Brain microvascular endothelial cell (primary cell): ENCODE measurements at regions not wholly inside any gene's neighbourhood (a gene's known extent, or its start where the extent isn't known, plus 50 kb on each side); places are given as distances from the start of the nearest gene placed in this dataset.

ENCODE experiments used
- DNase-seq: peaks from one replicate; pipeline ENCODE4 v3.0.0-alpha.2; 2020
- H3K27ac ChIP-seq: fragments of 250-450 bp; sonication (Bioruptor Pico); 2 replicates; pipeline ENCODE4 v1.5.1; 2020; ENCODE audit warnings: mild to moderate bottlenecking, moderate library complexity
- H3K27me3 ChIP-seq: fragments of 250-450 bp; sonication (Bioruptor Pico); replicated peaks from 2 replicates; pipeline ENCODE4 v1.5.1; 2020; ENCODE audit warnings: mild to moderate bottlenecking
- H3K36me3 ChIP-seq: fragments of 250-450 bp; sonication (Bioruptor Pico); replicated peaks from 2 replicates; pipeline ENCODE4 v1.5.1; 2020; ENCODE audit warnings: mild to moderate bottlenecking
- H3K4me3 ChIP-seq: 2 replicates; pipeline ENCODE4 v1.5.1; 2011; ENCODE audit warnings: low read depth, mild to moderate bottlenecking, control low read depth, low read length, moderate library complexity
- in situ Hi-C: cut with HindIII; loops from 2 replicates; pipeline ENCODE4 v1.10.0; 2017; ENCODE audit warnings: low sequenced_read_pairs, low pct_ligation_motif_present
- TF ChIP-seq, protein P1 (sequence below): IDR thresholded peaks from 2 replicates; pipeline ENCODE4 v1.5.1; 2011; ENCODE audit warnings: low read depth, mild to moderate bottlenecking, moderate library complexity, low read length, control low read depth, inconsistent platforms; ENCODE audit errors: missing control alignments

DNA sequence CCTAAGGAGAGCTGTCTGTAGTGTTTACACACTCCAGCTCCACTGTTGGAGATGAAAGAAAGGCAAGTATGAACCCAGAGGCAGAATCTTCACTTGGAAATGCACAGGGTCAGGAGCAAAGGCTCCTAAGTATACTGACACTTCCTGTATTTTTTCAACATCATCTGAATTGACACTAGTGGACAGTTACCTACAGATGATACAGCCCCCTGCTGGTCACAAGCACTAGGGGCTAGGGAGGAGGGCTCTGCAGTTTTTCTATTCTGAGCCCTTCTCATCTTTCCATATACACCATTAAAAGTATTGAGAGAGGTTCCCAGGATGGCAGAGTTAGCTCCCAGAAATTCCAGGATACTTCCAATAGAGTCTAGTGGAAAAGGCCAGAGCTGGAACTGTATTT is 290.3 kb upstream of the API5 start:
- Histone ChIP-seq H3K36me3 (no peaks in the 10 kb centered on the region), H3K4me3 (no peak overlapping the region), H3K27ac (no peak overlapping the region), H3K27me3 (no peaks in the 10 kb centered on the region)
- TF ChIP-seq, protein P1, sequence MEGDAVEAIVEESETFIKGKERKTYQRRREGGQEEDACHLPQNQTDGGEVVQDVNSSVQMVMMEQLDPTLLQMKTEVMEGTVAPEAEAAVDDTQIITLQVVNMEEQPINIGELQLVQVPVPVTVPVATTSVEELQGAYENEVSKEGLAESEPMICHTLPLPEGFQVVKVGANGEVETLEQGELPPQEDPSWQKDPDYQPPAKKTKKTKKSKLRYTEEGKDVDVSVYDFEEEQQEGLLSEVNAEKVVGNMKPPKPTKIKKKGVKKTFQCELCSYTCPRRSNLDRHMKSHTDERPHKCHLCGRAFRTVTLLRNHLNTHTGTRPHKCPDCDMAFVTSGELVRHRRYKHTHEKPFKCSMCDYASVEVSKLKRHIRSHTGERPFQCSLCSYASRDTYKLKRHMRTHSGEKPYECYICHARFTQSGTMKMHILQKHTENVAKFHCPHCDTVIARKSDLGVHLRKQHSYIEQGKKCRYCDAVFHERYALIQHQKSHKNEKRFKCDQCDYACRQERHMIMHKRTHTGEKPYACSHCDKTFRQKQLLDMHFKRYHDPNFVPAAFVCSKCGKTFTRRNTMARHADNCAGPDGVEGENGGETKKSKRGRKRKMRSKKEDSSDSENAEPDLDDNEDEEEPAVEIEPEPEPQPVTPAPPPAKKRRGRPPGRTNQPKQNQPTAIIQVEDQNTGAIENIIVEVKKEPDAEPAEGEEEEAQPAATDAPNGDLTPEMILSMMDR = no peak
- in situ Hi-C loops = no loop called here
- no peak for DNase-seq

DNA sequence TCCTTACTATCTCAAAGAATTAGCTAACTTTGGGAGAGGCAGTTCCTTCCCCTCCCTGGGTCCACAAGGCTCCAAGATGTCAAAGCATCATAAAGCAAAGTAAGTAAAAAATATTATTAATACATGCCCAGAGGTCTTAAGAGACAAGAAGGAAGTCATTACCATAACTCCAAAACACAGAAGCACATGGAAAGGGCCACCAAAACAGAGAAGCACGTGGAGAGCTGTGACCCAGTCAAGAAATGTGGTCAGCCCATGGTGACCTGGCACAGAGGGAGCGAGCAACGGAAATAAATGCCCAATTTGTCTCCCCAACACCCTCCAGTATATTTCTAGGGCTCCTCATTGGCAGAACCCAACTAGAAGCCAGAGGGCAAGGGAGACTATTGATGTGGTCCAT is 277.5 kb upstream of the API5 start:
- DNase-seq = no peak
- TF ChIP-seq, protein P1 = no peak
- Histone ChIP-seq H3K27ac (no peak overlapping the region), H3K27me3 (no peaks in the 10 kb centered on the region), H3K4me3 (no peak overlapping the region), H3K36me3 (no peaks in the 10 kb centered on the region)
- in situ Hi-C loops = no loop called here

DNA sequence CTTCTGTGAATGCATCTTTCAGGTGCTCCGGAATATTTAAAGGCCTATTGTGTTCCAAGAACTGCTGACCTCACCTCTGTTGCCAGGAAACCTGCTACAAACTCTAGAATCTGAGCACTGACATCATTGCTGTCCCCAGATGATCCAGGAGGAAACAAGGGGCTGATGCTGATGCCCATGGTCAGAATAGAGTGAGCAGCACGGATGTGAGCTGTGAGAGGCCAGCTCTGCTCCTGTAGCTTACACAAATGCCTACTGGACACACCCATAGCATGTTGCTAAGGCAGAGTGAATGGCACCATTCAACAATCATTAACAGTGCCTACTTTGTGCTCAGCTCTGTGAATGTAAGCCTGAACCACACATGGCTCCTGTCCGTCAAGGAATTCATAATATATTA is 276.7 kb upstream of the API5 start:
- in situ Hi-C loops = no loop called here
- Histone ChIP-seq H3K36me3 (no peaks in the 10 kb centered on the region), H3K27ac (no peak overlapping the region), H3K27me3 (no peaks in the 10 kb centered on the region), H3K4me3 (no peak overlapping the region)
- DNase-seq = no peak
- TF ChIP-seq, protein P1 = no peak

DNA sequence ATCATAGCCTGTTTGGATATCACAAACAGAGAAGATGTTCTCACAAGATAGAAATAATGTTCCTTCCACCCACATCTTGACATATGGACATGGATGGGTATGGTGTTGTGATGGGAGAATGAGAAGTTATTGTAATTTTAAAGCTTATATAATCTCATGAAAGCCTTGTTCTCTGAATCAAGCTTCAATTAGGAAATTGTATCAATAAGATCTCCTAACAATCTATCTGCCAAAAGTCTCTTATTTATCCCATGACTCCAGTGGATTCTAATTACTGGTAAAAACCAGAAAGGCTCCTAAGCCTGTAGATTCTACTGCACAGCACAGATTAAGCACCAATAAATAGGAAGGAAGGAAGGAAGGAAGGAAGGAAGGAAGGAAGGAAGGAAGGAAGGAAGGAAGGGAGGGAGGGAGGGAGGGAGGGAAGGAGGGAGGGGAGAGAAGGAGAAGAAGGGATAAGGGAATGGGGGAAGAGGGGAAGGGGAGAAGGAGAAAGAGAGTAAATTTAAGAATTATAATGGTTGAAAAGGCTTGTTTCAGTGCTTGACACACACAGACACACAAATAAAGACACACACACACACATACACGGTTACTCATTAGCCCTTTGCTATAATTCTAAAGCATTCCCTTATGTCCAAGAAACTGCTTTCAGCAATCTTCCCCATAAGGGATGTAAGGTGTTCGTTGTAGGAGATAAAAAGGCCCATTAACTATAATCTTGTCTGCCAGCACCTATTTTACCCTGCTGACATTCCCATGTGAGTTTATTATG is 258.0 kb upstream of the API5 start:
- DNase-seq = no peak
- TF ChIP-seq, protein P1 = no peak

DNA sequence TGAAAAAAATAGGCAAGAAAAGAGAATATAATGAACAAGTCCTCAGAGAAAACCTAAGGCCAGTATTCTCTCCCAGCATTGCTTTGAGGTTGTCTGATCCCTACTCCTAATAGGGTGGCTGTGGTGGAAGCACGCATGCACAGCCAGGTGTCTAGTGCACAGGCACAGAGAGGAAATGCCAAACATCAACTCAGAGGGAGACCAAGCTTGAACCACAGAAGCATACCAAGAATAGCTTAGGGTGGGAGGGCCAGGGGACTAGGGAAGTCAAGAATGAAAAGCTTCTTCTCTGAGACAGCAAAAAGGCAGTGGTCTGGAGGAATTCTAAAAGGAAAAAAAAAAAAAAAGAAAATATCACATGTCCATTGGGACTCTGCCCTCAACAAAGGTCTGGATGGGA is 244.1 kb upstream of the API5 start:
- DNase-seq = no peak
- in situ Hi-C loops = no loop called here
- TF ChIP-seq, protein P1 = no peak

More for the DNA sequence above, 258.0 kb upstream of the API5 start:
- in situ Hi-C loops = no loop called here
- no peak overlapping the region for H3K27ac ChIP-seq
- H3K4me3 ChIP-seq = no peak overlapping the region
- H3K27me3 ChIP-seq = no peaks in the 10 kb centered on the region
- no peaks in the 10 kb centered on the region for H3K36me3 ChIP-seq

DNA sequence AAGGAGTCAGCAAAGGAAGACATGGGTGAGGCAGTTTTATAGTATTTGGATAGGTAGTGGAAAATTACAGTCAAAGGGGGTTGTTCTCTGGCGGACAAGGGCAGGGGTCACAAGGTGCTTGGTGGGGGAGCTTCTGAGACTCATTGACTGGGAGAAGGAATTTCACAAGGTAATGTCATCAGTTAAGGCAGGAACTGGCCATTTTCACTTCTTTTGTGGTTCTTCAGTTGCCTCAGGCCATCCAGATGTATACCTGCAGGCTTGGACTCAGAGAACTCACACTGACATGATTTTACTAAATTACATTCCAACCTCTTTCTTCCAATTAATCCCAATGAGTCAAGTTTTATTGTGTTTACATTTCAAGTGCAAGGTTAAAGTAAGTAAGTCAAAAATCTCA is 240.5 kb upstream of the API5 start:
- Histone ChIP-seq H3K27ac (no peak overlapping the region), H3K4me3 (no peak overlapping the region), H3K27me3 (no peaks in the 10 kb centered on the region), H3K36me3 (no peaks in the 10 kb centered on the region)
- in situ Hi-C loops = no loop called here
- TF ChIP-seq, protein P1 = no peak
- DNase-seq = no peak

More for the DNA sequence above, 244.1 kb upstream of the API5 start:
- Histone ChIP-seq H3K4me3 (no peak overlapping the region), H3K27me3 (no peaks in the 10 kb centered on the region), H3K27ac (no peak overlapping the region), H3K36me3 (no peaks in the 10 kb centered on the region)
